AG04450 (cell line): ENCODE measurements at regions not wholly inside any gene's neighbourhood (a gene's known extent, or its start where the extent isn't known, plus 50 kb on each side); places are given as distances from the start of the nearest gene placed in this dataset.
A peak's percentile ranks its signal among the peaks of the same experiment; 100 is the strongest.

Experiments
- CTCF ChIA-PET: fragments of 300-600, 350-600 bp; formaldehyde crosslinking; extraction: SDS; loops from one replicate; lab custom pipeline; 2022; ENCODE audit warnings: antibody characterized with exemption, inconsistent platforms; lab: Charles Lee
- POLR2A ChIA-PET: fragments of 350-600 bp; formaldehyde crosslinking; extraction: SDS; loops from one replicate; lab custom pipeline; 2021; ENCODE audit warnings: antibody characterized with exemption, inconsistent platforms; lab: Yijun Ruan, JAX
- DNase-seq: peaks from one replicate; pipeline ENCODE4 v3.0.0-alpha.2; 2011; ENCODE audit warnings: low read depth, low spot score
- H3K27ac ChIP-seq: one replicate; pipeline ENCODE4 v1.5.1; 2012; ENCODE audit warnings: low read depth, low read length, control low read depth
- H3K27me3 ChIP-seq: one replicate; pipeline ENCODE4 v1.6.0; 2012; ENCODE audit warnings: low read length; ENCODE audit not compliant: control insufficient read depth, insufficient read depth
- H3K4me3 ChIP-seq: 2 replicates; pipeline ENCODE4 v1.5.1; 2011; ENCODE audit warnings: mild to moderate bottlenecking, low read depth, low read length, control low read depth
- H3K9me3 ChIP-seq: 2 replicates; pipeline ENCODE4 v1.5.1; 2012; ENCODE audit warnings: low read length; ENCODE audit not compliant: control insufficient read depth, insufficient read depth
- CTCF ChIP-seq: IDR thresholded peaks from 2 replicates; pipeline ENCODE4 v1.5.1; 2011; ENCODE audit warnings: low read depth, low read length, control low read depth, inconsistent platforms

- ChIA-PET CTCF (no interaction called here), POLR2A (no interaction called here)
- H3K27ac ChIP-seq = no peak overlapping the region
- no peaks in the 10 kb centered on the region for H3K9me3 ChIP-seq
- no peak for DNase-seq
- no peak overlapping the region for H3K4me3 ChIP-seq
- TF ChIP-seq CTCF = no peak
- no peaks in the 10 kb centered on the region for H3K27me3 ChIP-seq
Measured at GRCh38 chr4:60652933-60653332, 547.2 kb upstream of the ADGRL3 start.

GRCh38 chr4:60655356-60655755 is 544.8 kb upstream of the ADGRL3 start:
- ChIA-PET POLR2A (no interaction called here), CTCF (no interaction called here)
- no peak overlapping the region for H3K4me3 ChIP-seq
- no peaks in the 10 kb centered on the region for H3K27me3 ChIP-seq
- H3K9me3 ChIP-seq = peaks cover 4% of the 10 kb centered on the region; the same call in 1 of the 2 replicates
- H3K27ac ChIP-seq = no peak overlapping the region
- no peak for DNase-seq
- no peak for TF ChIP-seq CTCF

GRCh38 chr4:60656171-60656570 is 544.0 kb upstream of the ADGRL3 start:
- peak; percentile 22; the same call in 1 of the 2 replicates for TF ChIP-seq CTCF
- ChIA-PET CTCF (interaction anchor here (0.9 kb wide), 2 partner anchors 13 to 51 kb away, joined by 3 read pairs; no protein-coding TSS in a partner anchor), POLR2A (no interaction called here)
- Histone ChIP-seq H3K9me3 (peaks cover 4% of the 10 kb centered on the region; the same call in 1 of the 2 replicates), H3K27me3 (no peaks in the 10 kb centered on the region), H3K27ac (no peak overlapping the region), H3K4me3 (no peak overlapping the region)
- no peak for DNase-seq

GRCh38 chr4:60657041-60657440 is 543.1 kb upstream of the ADGRL3 start:
- Histone ChIP-seq H3K9me3 (peaks cover 4% of the 10 kb centered on the region; the same call in 1 of the 2 replicates), H3K27ac (no peak overlapping the region), H3K27me3 (no peaks in the 10 kb centered on the region), H3K4me3 (no peak overlapping the region)
- ChIA-PET POLR2A (no interaction called here), CTCF (interaction anchor here (0.9 kb wide), 2 partner anchors 14 to 51 kb away, joined by 3 read pairs; no protein-coding TSS in a partner anchor)
- no peak for TF ChIP-seq CTCF
- DNase-seq = no peak

GRCh38 chr4:60657807-60658206 is 542.3 kb upstream of the ADGRL3 start:
- no peak for DNase-seq
- CTCF ChIA-PET = no interaction called here
- no peak for TF ChIP-seq CTCF
- Histone ChIP-seq H3K27me3 (no peaks in the 10 kb centered on the region), H3K9me3 (peaks cover 4% of the 10 kb centered on the region; the same call in 1 of the 2 replicates), H3K27ac (no peak overlapping the region), H3K4me3 (no peak overlapping the region)
- POLR2A ChIA-PET = no interaction called here
